GM12873 (cell line): ENCODE measurements at regions not wholly inside any gene's neighbourhood (a gene's known extent, or its start where the extent isn't known, plus 50 kb on each side); places are given as distances from the start of the nearest gene placed in this dataset.

ENCODE experiments used
- TF ChIP-seq, protein P1 (sequence below): IDR thresholded peaks from 2 replicates; pipeline ENCODE4 v1.5.1; 2012; ENCODE audit warnings: low read depth, mild to moderate bottlenecking, moderate library complexity, low read length, control low read depth; ENCODE audit not compliant: insufficient read depth; ENCODE audit errors: missing control alignments

DNA sequence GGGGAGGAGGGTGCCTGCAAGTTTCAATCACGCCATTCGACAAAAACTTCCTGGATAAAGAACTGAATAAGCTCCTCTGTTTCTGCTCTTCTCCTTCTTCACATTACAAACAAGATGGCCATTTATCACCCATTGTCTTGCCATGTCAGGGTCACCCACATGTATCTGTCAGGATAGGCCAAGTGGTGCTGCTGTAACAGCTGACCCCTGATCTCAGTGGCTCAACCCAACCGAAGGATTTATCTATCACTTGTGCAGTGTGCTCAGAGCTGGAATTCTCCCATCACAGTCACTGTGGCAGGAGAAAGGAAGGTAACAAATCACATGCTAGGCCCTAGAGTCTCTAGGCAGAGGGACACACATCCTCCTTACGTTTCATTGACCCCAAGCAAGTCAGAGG is 210.0 kb upstream of the CDH5 start:
- TF ChIP-seq, protein P1, sequence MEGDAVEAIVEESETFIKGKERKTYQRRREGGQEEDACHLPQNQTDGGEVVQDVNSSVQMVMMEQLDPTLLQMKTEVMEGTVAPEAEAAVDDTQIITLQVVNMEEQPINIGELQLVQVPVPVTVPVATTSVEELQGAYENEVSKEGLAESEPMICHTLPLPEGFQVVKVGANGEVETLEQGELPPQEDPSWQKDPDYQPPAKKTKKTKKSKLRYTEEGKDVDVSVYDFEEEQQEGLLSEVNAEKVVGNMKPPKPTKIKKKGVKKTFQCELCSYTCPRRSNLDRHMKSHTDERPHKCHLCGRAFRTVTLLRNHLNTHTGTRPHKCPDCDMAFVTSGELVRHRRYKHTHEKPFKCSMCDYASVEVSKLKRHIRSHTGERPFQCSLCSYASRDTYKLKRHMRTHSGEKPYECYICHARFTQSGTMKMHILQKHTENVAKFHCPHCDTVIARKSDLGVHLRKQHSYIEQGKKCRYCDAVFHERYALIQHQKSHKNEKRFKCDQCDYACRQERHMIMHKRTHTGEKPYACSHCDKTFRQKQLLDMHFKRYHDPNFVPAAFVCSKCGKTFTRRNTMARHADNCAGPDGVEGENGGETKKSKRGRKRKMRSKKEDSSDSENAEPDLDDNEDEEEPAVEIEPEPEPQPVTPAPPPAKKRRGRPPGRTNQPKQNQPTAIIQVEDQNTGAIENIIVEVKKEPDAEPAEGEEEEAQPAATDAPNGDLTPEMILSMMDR, result no peak

DNA sequence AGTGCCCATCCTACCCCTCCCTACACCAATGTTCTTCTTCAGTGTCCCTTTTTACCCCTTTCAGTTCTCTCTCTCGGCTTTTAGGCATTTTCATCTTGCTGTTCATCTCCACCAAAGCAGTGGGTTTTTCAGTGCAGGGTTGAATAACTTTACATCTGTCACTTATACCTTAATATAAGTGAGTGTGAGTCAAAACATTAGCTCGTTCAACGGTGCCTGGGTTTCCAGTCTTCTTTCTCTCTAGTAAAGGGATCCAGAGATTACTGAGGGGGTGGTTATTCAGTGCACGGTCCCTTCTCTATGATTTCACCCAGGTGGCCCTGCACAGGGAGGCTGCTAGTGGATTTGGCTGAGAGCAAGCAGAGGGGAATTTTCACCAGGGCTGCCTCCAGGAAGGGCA is 210.6 kb upstream of the CDH5 start:
- TF ChIP-seq, protein P1, result no peak

DNA sequence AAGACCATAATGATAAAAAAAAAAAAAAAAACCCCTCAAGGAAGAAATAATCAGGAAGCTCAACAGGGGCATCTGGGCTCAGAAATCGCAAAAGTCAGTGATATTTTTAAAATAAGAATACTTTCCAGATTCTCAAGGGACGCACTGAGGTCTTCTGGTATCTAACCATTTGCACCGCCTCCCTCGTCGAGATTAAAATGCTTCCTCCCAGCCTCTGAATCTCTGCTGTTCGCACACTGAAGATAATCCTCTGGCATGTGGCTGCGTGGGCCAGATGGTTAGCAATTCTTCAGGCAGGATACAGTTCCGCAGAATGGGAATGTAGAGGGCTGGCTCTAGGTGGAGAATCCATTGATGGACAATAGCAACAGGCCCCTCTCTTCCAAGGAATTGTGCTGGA is 211.7 kb upstream of the CDH5 start:
- TF ChIP-seq, protein P1, result no peak

DNA sequence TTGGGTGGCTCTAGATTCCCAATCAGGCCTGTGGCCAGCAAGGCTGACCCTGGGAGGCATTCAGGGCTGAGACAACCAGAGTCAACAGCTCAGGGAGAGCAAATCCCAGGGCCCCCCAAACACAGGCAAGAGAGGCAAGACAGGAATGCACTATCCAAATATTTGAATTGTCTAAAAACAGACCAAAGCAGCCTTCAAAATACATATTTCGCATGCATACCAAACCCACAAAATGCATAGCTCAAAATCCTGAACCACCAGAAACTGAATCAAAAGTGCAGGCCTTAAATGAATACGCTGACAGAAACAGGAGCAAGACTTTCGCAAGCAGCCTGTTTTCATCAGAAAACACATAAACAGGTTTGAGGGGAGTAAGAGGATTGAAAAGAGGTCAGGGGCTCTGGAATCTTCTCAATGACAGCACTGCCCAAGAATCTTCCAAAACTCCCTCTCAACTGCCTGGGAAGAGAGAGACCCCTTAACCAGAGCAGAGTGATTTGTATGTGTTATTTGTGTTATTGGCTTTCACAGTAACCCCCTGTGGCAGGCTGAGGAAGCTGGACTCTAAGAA is 213.6 kb upstream of the CDH5 start:
- TF ChIP-seq, protein P1, result no peak

DNA sequence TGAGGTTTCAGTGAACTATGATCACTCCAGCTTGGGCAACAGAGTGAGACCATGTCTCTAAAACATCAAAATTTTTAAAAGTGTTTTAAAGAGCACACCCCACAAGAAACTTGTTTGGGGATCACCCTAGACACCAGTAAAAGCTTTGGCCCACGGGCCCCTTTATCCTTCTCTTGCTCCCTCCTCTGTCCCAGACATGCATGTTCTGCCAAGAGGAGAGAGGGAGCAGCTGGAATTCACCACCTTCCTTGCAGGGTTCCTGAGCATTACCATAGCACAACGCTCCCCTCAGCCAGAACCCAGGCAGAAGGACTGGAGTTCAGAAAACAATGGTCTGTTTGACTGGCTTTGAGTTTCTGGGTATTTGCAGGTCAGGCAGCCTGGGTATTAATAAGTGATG is 214.3 kb upstream of the CDH5 start:
- TF ChIP-seq, protein P1, result no peak

DNA sequence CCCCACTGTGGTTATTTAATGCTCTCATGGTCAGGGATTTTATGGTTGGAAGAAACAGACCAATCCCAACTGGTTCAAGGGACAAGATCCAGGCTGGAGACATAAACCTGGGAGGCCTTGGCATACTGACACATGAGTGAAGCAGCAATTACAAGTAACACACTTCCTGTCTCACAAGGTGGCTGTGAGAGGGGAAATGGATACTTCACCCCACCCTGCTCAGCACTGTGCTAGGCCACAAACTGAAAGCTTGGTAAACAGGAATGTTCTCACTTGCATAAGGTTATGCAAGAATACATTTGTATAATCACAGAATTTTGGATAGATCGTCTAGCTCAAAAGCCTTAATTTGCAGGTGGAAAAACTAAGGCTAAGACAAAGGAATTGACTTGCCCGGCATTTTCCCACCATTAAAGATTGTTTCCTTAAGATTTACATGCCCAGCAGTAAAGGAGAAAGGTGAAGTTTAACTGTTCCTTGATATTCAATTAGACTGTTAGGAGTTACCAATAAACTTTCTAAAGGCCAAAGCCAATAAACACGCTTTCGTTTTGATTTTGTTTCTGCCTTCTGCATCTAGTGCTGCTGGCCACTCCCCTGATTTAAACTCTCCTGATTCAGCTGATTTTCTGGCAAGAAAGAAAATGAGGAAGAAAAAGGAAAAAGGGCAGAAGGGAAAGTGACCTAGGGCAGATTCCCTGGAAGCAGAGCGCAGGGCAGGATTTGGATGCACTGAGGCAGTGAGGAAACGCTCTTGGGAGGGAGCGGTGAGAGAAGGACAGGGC is 215.6 kb upstream of the CDH5 start:
- TF ChIP-seq, protein P1, result no peak

DNA sequence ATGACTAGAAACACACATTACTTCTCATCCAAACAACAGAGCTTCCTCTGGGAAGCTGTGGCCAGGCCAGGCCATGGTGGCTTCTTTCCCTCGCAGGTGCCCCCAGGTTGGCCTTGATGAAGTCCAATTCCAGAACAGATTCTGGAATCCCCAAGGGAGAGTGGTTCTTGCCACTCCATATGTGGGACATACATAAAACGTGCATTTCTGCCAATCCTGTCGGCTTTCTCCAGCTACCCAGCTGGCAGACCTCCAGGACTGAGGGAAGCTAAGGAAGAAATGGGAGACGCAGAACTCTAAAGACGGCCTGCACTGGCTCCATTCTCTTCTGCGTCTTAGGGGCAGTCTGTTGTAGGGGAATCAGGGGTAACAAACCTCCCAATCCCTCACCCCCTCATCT is 219.2 kb upstream of the CDH5 start:
- TF ChIP-seq, protein P1, result no peak
